NB4 (cell line): ENCODE measurements at regions not wholly inside any gene's neighbourhood (a gene's known extent, or its start where the extent isn't known, plus 50 kb on each side); places are given as distances from the start of the nearest gene placed in this dataset.

Experiments
- CTCF ChIP-seq: IDR thresholded peaks from one replicate; pipeline ENCODE4 v1.5.1; 2012; ENCODE audit warnings: low read depth, low read length
- POLR2A ChIP-seq: IDR thresholded peaks from 2 replicates; pipeline ENCODE4 v1.6.1; 2011; ENCODE audit warnings: mild to moderate bottlenecking; ENCODE audit not compliant: insufficient read length; ENCODE audit errors: extremely low read depth

- no peak for TF ChIP-seq CTCF
- no peak for TF ChIP-seq POLR2A
Observed at GRCh38 chr2:220586980-220587530, 959.6 kb downstream of the SLC4A3 start.
